IMR-90 (cell line): ENCODE measurements at regions not wholly inside any gene's neighbourhood (a gene's known extent, or its start where the extent isn't known, plus 50 kb on each side); places are given as distances from the start of the nearest gene placed in this dataset.

Source experiments
- ATAC-seq: fragments of 200-7000 bp; cut with Tn5 transposase; 2 replicates; pipeline ENCODE4 v1.9.1; 2020; ENCODE audit warnings: low read depth, mild to moderate bottlenecking, moderate library complexity
- BruUV-seq: library from RNA; stranded (reverse); fragments of 400-500 nt; replicated peaks from 2 replicates; lab custom pipeline; 2021; lab: Mats Ljungman, UMichigan
- CTCF ChIA-PET: fragments of 300-600 bp; formaldehyde crosslinking; extraction: SDS; loops from one replicate; lab custom pipeline; 2021; ENCODE audit warnings: antibody characterized with exemption; lab: Yijun Ruan, JAX
- POLR2A ChIA-PET: fragments of 300-600 bp; sonication (Branson Sonifier 250); formaldehyde crosslinking; loops from one replicate; lab custom pipeline; 2022; ENCODE audit warnings: antibody characterized with exemption; ENCODE audit not compliant: unreplicated experiment; lab: Charles Lee
- DNase-seq: peaks from one replicate; pipeline ENCODE4 v3.0.0; 2013
- H2AFZ ChIP-seq: replicated peaks from 2 replicates; pipeline ENCODE3; 2013; ENCODE audit warnings: low read length, mild to moderate bottlenecking; ENCODE audit not compliant: poor library complexity
- H2AK5ac ChIP-seq: 2 replicates; pipeline ENCODE4 v1.6.1; 2013; ENCODE audit warnings: low read depth, low read length, inconsistent platforms
- H2AK9ac ChIP-seq: replicated peaks from 2 replicates; pipeline ENCODE3; 2013; ENCODE audit warnings: mild to moderate bottlenecking, low read depth, low read length, moderate library complexity; ENCODE audit not compliant: poor library complexity
- H2BK120ac ChIP-seq: 2 replicates; pipeline ENCODE4 v1.6.1; 2013; ENCODE audit warnings: low read depth, low read length, inconsistent platforms
- H2BK15ac ChIP-seq: 3 replicates; pipeline ENCODE4 v1.6.1; 2013; ENCODE audit warnings: low read depth, low read length, inconsistent platforms
- H2BK20ac ChIP-seq: 2 replicates; pipeline ENCODE4 v1.6.1; 2013; ENCODE audit warnings: low read depth, mild to moderate bottlenecking, inconsistent platforms, low read length, moderate library complexity
- H2BK5ac ChIP-seq: 2 replicates; pipeline ENCODE4 v1.6.1; 2013; ENCODE audit warnings: mild to moderate bottlenecking, low read depth, low read length, inconsistent platforms; ENCODE audit not compliant: poor library complexity, severe bottlenecking
- H3K14ac ChIP-seq: replicated peaks from 2 replicates; pipeline ENCODE4 v1.6.1; 2013; ENCODE audit warnings: low read depth, low read length, inconsistent platforms
- H3K18ac ChIP-seq: 2 replicates; pipeline ENCODE4 v1.6.1; 2013; ENCODE audit warnings: low read depth, low read length, control low read depth
- H3K23ac ChIP-seq: 2 replicates; pipeline ENCODE4 v1.6.1; 2013; ENCODE audit warnings: low read depth, low read length, inconsistent platforms
- H3K27ac ChIP-seq: 2 replicates; pipeline ENCODE4 v1.5.1; 2013; ENCODE audit warnings: mild to moderate bottlenecking, control low read depth, low read length; ENCODE audit not compliant: insufficient read depth
- H3K27me3 ChIP-seq: 2 replicates; pipeline ENCODE4 v1.6.1; 2013; ENCODE audit warnings: low read length; ENCODE audit not compliant: control insufficient read depth, insufficient read depth
- H3K36me3 ChIP-seq: 2 replicates; pipeline ENCODE4 v1.6.1; 2013; ENCODE audit warnings: low read length, mixed read lengths; ENCODE audit not compliant: control insufficient read depth, insufficient read depth
- H3K4ac ChIP-seq: 2 replicates; pipeline ENCODE4 v1.6.1; 2013; ENCODE audit warnings: low read depth, low read length, inconsistent platforms
- H3K4me1 ChIP-seq: 2 replicates; pipeline ENCODE4 v1.6.1; 2013; ENCODE audit warnings: low read length, mixed read lengths; ENCODE audit not compliant: control insufficient read depth, insufficient read depth
- H3K4me2 ChIP-seq: 2 replicates; pipeline ENCODE4 v1.6.1; 2013; ENCODE audit warnings: low read depth, mild to moderate bottlenecking, control low read depth, low read length, moderate library complexity
- H3K4me3 ChIP-seq: 2 replicates; pipeline ENCODE4 v1.5.1; 2013; ENCODE audit warnings: low read depth, mild to moderate bottlenecking, control low read depth, low read length, moderate library complexity; ENCODE audit not compliant: insufficient read depth
- H3K56ac ChIP-seq: 2 replicates; pipeline ENCODE4 v1.6.1; 2013; ENCODE audit warnings: low read length, inconsistent platforms; ENCODE audit not compliant: insufficient read depth; ENCODE audit errors: extremely low read depth
- H3K79me1 ChIP-seq, 2 experiments: 2 replicates each; pipeline ENCODE4 v1.6.1; 2013; ENCODE audit warnings: low read length in 2 of 2, inconsistent platforms in 1 of 2, low read depth in 1 of 2
- H3K9ac ChIP-seq: 2 replicates; pipeline ENCODE4 v1.6.1; 2013; ENCODE audit warnings: low read depth, low read length, control low read depth
- H3K9me1 ChIP-seq: 2 replicates; pipeline ENCODE4 v1.6.1; 2013; ENCODE audit warnings: low read length, inconsistent platforms; ENCODE audit not compliant: insufficient read depth
- H3K9me3 ChIP-seq: 2 replicates; pipeline ENCODE4 v1.6.1; 2013; ENCODE audit warnings: low read length; ENCODE audit not compliant: control insufficient read depth, insufficient read depth
- H4K20me1 ChIP-seq: 2 replicates; pipeline ENCODE4 v1.6.1; 2013; ENCODE audit warnings: low read length, inconsistent platforms; ENCODE audit not compliant: insufficient read depth
- H4K5ac ChIP-seq: 2 replicates; pipeline ENCODE4 v1.6.1; 2013; ENCODE audit warnings: mild to moderate bottlenecking, low read depth, low read length, control low read depth
- H4K8ac ChIP-seq, 2 experiments: 2 replicates each; pipeline ENCODE4 v1.6.1; 2013; ENCODE audit warnings: low read depth in 2 of 2, low read length in 2 of 2, control low read depth in 1 of 2, inconsistent platforms in 1 of 2
- H4K91ac ChIP-seq: 2 replicates; pipeline ENCODE4 v1.6.1; 2013; ENCODE audit warnings: low read depth, low read length, inconsistent platforms; ENCODE audit not compliant: insufficient read depth
- CEBPB ChIP-seq: IDR thresholded peaks from 2 replicates; pipeline ENCODE4 v1.6.1; 2012; ENCODE audit warnings: low read depth, low read length, improper control_type of control experiment
- MXI1 ChIP-seq: IDR thresholded peaks from 2 replicates; pipeline ENCODE4 v1.6.1; 2012; ENCODE audit warnings: low read depth, mild to moderate bottlenecking, low read length, moderate library complexity, borderline replicate concordance
- RAD21 ChIP-seq: IDR thresholded peaks from 2 replicates; pipeline ENCODE4 v1.6.1; 2012; ENCODE audit warnings: low read length, improper control_type of control experiment
- WGBS, 2 experiments: methylation state at CpG; one replicate each; pipeline versions ENCODE4 v1.1.5 to v1.1.7; 2013; ENCODE audit warnings: missing lambda C conversion rate in 2 of 2; ENCODE audit not compliant: insufficient read length in 1 of 2; ENCODE audit errors: extremely low coverage in 2 of 2; 5-methylcytosine and 5-hydroxymethylcytosine counted together
- dilution Hi-C: fragments of 300-500 bp; cut with HindIII; formaldehyde crosslinking; loops from one replicate; pipeline ENCODE4 v1.14.3; 2018; ENCODE audit warnings: low sequenced_read_pairs; ENCODE audit not compliant: unreplicated experiment
- in situ Hi-C: fragments of 300-500 bp; cut with MboI; formaldehyde crosslinking; loops from 3 replicates; pipeline ENCODE4 v1.14.3; 2019; ENCODE audit warnings: low sequenced_read_pairs, inconsistent platforms, mixed read lengths
- intact Hi-C: fragments of 100-400 bp; cut with micrococcal nuclease; formaldehyde crosslinking; loops from 2 replicates; pipeline ENCODE4 v1.10.0; 2022

DNA sequence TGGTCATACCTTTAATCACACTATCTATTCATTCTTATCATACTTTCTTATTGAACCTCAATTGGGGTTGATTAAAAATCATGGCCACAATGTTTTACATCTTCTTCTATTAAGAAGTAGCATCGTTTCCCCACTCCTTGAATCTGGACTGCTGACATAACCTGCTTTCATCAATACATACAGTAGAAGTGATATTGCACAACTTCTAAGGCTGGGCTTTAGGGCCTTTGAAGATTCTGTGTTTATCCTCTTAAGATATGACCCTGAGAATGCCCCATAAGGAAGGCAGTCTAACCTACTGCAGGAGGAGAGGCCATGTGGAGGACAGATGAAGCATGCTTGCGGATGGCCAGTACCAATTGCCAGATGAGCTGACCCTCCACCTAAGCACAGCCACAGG is 1142.8 kb upstream of the SEL1L start:
- no peaks in the 10 kb centered on the region for H3K4me1 ChIP-seq
- ATAC-seq: no peak
- no peak overlapping the region for H2AK5ac ChIP-seq
- H3K27ac ChIP-seq: no peak overlapping the region
- H3K56ac ChIP-seq: no peak overlapping the region
- dilution Hi-C loops: no loop called here
- H3K4ac ChIP-seq: no peak overlapping the region
- intact Hi-C loops: no loop called here
- no peak overlapping the region for H2BK15ac ChIP-seq
- no peak overlapping the region for H4K5ac ChIP-seq
- no peak overlapping the region for H2AK9ac ChIP-seq
- no peak overlapping the region for H3K4me3 ChIP-seq
- H2BK5ac ChIP-seq: no peak overlapping the region
- no TSS peak for BruUV-seq
- TF ChIP-seq MXI1 (no peak), RAD21 (no peak), CEBPB (peak; percentile 57; the same call in 1 of the 2 replicates)
- ChIA-PET POLR2A (no interaction called here), CTCF (no interaction called here)
- H4K8ac ChIP-seq: no peak overlapping the region
- H2BK20ac ChIP-seq: no peak overlapping the region
- no peak overlapping the region for H4K91ac ChIP-seq
- H3K18ac ChIP-seq: no peak overlapping the region
- no peaks in the 10 kb centered on the region for H3K9me1 ChIP-seq
- no peak overlapping the region for H2AFZ ChIP-seq
- H3K36me3 ChIP-seq: no peaks in the 10 kb centered on the region
- no peak for DNase-seq
- in situ Hi-C loops: no loop called here
- H3K4me2 ChIP-seq: no peak overlapping the region
- no peak overlapping the region for H3K9ac ChIP-seq
- no CpG with 5 or more reads among the region's 2 CpGs for WGBS, 2 experiments
- H3K9me3 ChIP-seq: peaks cover 7% of the 10 kb centered on the region; the same call in 1 of the 2 replicates
- no peak overlapping the region for H3K23ac ChIP-seq
- no peaks in the 10 kb centered on the region for H3K79me1 ChIP-seq
- no peaks in the 10 kb centered on the region for H3K27me3 ChIP-seq
- no peaks in the 10 kb centered on the region for H4K20me1 ChIP-seq
- H3K14ac ChIP-seq: no peak overlapping the region
- H2BK120ac ChIP-seq: no peak overlapping the region
